GM21825 (cell line): ENCODE measurements at regions not wholly inside any gene's neighbourhood (a gene's known extent, or its start where the extent isn't known, plus 50 kb on each side); places are given as distances from the start of the nearest gene placed in this dataset.
A peak's percentile ranks its signal among the peaks of the same experiment; 100 is the strongest.

Experiments used
- ATAC-seq: cut with Tn5 transposase; IDR thresholded peaks from one replicate; pipeline ENCODE4 v1.9.1; 2021; ENCODE audit warnings: mild to moderate bottlenecking, moderate library complexity; ENCODE audit not compliant: unreplicated experiment

- no peak for ATAC-seq
Measured at GRCh38 chr1:79693441-79694114, 687.0 kb upstream of the ADGRL4 start.

- ATAC-seq: no peak
Measured at GRCh38 chr1:79692519-79692918, 686.0 kb upstream of the ADGRL4 start.

GRCh38 chr1:79688932-79689331 is 682.4 kb upstream of the ADGRL4 start:
- ATAC-seq: no peak

- ATAC-seq: no peak
Measured at GRCh38 chr1:79683420-79683819, 676.9 kb upstream of the ADGRL4 start.

- ATAC-seq: no peak
Measured at GRCh38 chr1:79682478-79682877, 675.9 kb upstream of the ADGRL4 start.

- no peak for ATAC-seq
Measured at GRCh38 chr1:79681382-79681781, 674.9 kb upstream of the ADGRL4 start.

- ATAC-seq: no peak
Measured at GRCh38 chr1:79679916-79680315, 673.4 kb upstream of the ADGRL4 start.

GRCh38 chr1:79667848-79668696 is 661.5 kb upstream of the ADGRL4 start:
- ATAC-seq: peak; percentile 96

GRCh38 chr1:79667166-79667565 is 660.6 kb upstream of the ADGRL4 start:
- ATAC-seq: no peak

GRCh38 chr1:79663916-79664315 is 657.4 kb upstream of the ADGRL4 start:
- no peak for ATAC-seq

GRCh38 chr1:79662596-79662995 is 656.1 kb upstream of the ADGRL4 start:
- ATAC-seq: no peak

GRCh38 chr1:79660129-79660528 is 653.6 kb upstream of the ADGRL4 start:
- ATAC-seq: no peak

- ATAC-seq: no peak
Measured at GRCh38 chr1:79657951-79658658, 651.6 kb upstream of the ADGRL4 start.

GRCh38 chr1:79655876-79656275 is 649.3 kb upstream of the ADGRL4 start:
- ATAC-seq: no peak

- no peak for ATAC-seq
Measured at GRCh38 chr1:79652426-79652825, 645.9 kb upstream of the ADGRL4 start.

- ATAC-seq: no peak
Measured at GRCh38 chr1:79648126-79648525, 641.6 kb upstream of the ADGRL4 start.

GRCh38 chr1:79646880-79647279 is 640.4 kb upstream of the ADGRL4 start:
- no peak for ATAC-seq

GRCh38 chr1:79638382-79638781 is 631.9 kb upstream of the ADGRL4 start:
- peak; percentile 95 for ATAC-seq

- no peak for ATAC-seq
Measured at GRCh38 chr1:79633456-79633855, 626.9 kb upstream of the ADGRL4 start.

- no peak for ATAC-seq
Measured at GRCh38 chr1:79629414-79629813, 622.9 kb upstream of the ADGRL4 start.

GRCh38 chr1:79617777-79618176 is 611.2 kb upstream of the ADGRL4 start:
- ATAC-seq: no peak

- no peak for ATAC-seq
Measured at GRCh38 chr1:79614762-79615161, 608.2 kb upstream of the ADGRL4 start.
